ENCODE measurements at regions not wholly inside any gene's neighbourhood (a gene's known extent, or its start where the extent isn't known, plus 50 kb on each side); places are given as distances from the start of the nearest gene placed in this dataset.

GRCh38 chr5:71974622-71975021, 132.7 kb upstream of the MAP1B start:
- Histone ChIP-seq H2BK5ac (ENCODE audit: low read depth, low read length, poor library complexity, severe bottlenecking) (no peak overlapping the region), H3K36me3 (ENCODE audit: control insufficient read depth, insufficient read depth, low read length) (no peaks in the 10 kb centered on the region), H3K9me1 (ENCODE audit: insufficient read depth, low read length) (no peaks in the 10 kb centered on the region), H3K18ac (ENCODE audit: low read depth, low read length) (no peak overlapping the region), H4K91ac (ENCODE audit: insufficient read depth, low read depth, low read length) (no peak overlapping the region), H3K9ac (ENCODE audit: low read depth, low read length) (no peak overlapping the region), H3K9me3 (ENCODE audit: control insufficient read depth, insufficient read depth, low read length) (no peaks in the 10 kb centered on the region), H3K4ac (ENCODE audit: low read depth, low read length) (no peak overlapping the region), H3K27me3 (ENCODE audit: control insufficient read depth, insufficient read depth, low read length) (peaks cover 24% of the 10 kb centered on the region), H2AK9ac (replicated peaks; ENCODE audit: low read depth, low read length, poor library complexity) (no peak overlapping the region), H3K4me2 (ENCODE audit: low read depth, low read length) (no peak overlapping the region), H2BK20ac (ENCODE audit: low read depth, low read length) (no peak overlapping the region), H3K23ac (ENCODE audit: low read depth, low read length) (no peak overlapping the region), H3K56ac (ENCODE audit: extremely low read depth, insufficient read depth, low read length) (no peak overlapping the region), H2BK15ac (ENCODE audit: low read depth, low read length) (no peak overlapping the region), H3K79me1 (ENCODE audit: low read depth in 1 of 2, low read length in 2 of 2) (no peaks in the 10 kb centered on the region), H2AK5ac (ENCODE audit: low read depth, low read length) (no peak overlapping the region), H3K4me1 (ENCODE audit: control insufficient read depth, insufficient read depth, low read length) (no peaks in the 10 kb centered on the region), H4K20me1 (ENCODE audit: insufficient read depth, low read length) (no peaks in the 10 kb centered on the region), H2BK120ac (ENCODE audit: low read depth, low read length) (no peak overlapping the region), H3K27ac (ENCODE audit: insufficient read depth, low read length) (no peak overlapping the region), H4K8ac (ENCODE audit: low read depth in 2 of 2, low read length in 2 of 2) (no peak overlapping the region), H3K14ac (replicated peaks; ENCODE audit: low read depth, low read length) (no peak overlapping the region), H2AFZ (replicated peaks; ENCODE audit: low read length, poor library complexity) (no peak overlapping the region), H4K5ac (ENCODE audit: low read depth, low read length) (no peak overlapping the region), H3K4me3 (ENCODE audit: insufficient read depth, low read depth, low read length) (no peak overlapping the region)
- WGBS, 2 experiments (ENCODE audit: extremely low coverage in 2 of 2, insufficient read length in 1 of 2) = no CpG with 5 or more reads among the region's 1 CpG
- ChIA-PET POLR2A (ENCODE audit: unreplicated experiment) (no interaction called here), CTCF (no interaction called here)
- ATAC-seq (ENCODE audit: low read depth) = no peak
- intact Hi-C loops (cut with micrococcal nuclease) (no loop called here), dilution Hi-C loops (cut with HindIII; ENCODE audit: low sequenced_read_pairs, unreplicated experiment) (no loop called here), in situ Hi-C loops (cut with MboI; ENCODE audit: low sequenced_read_pairs) (no loop called here)
- BruUV-seq (replicated peaks) = no TSS peak
- TF ChIP-seq RFX5 (IDR thresholded peaks at IDR 0.05; ENCODE audit: low read depth, low read length) = no peak
- TF ChIP-seq MAFK (IDR thresholded peaks at IDR 0.05; ENCODE audit: low read depth, low read length) = no peak
- no peak for TF ChIP-seq CEBPB (IDR thresholded peaks at IDR 0.05; ENCODE audit: low read depth, low read length)
- DNase-seq = no peak

All from IMR-90 (cell line).